A549 (cell line): ENCODE measurements at regions not wholly inside any gene's neighbourhood (a gene's known extent, or its start where the extent isn't known, plus 50 kb on each side); places are given as distances from the start of the nearest gene placed in this dataset.

Source experiments
- ATAC-seq, 2 experiments: fragments of 200-7000 bp in 1 of 2; fragments of >200 bp in 1 of 2; cut with Nextera tagmentation in 1 of 2; cut with Tn5 transposase in 1 of 2; 3 replicates each; pipeline versions ENCODE4 v1.8.0 to v1.9.1; 2018 to 2020; ENCODE audit warnings: mild to moderate bottlenecking in 1 of 2, moderate library complexity in 1 of 2
- CTCF ChIA-PET: fragments of 300-600 bp; sonication (Branson Sonifier 250); formaldehyde crosslinking; extraction: SDS; loops from one replicate; lab custom pipeline; 2021; ENCODE audit warnings: antibody characterized with exemption, inconsistent platforms; lab: Yijun Ruan, JAX
- POLR2A ChIA-PET: fragments of 350-600 bp; formaldehyde crosslinking; extraction: SDS; loops from one replicate; lab custom pipeline; 2021; ENCODE audit warnings: antibody characterized with exemption, inconsistent platforms; lab: Yijun Ruan, JAX
- DNase-seq, 2 experiments: peaks; one replicate each; pipeline versions ENCODE4 v3.0.0 to v3.0.0-alpha.2; 2011 to 2016; ENCODE audit warnings: low read depth in 1 of 2, low spot score in 1 of 2
- FAIRE-seq: peaks from 2 replicates; lab custom pipeline; 2011; peaks lifted over from hg19 to GRCh38; lab: Jason Lieb, UNC
- H3K27ac ChIP-seq, 2 experiments: fragments of >200 bp; sonication (Bioruptor Twin); formaldehyde crosslinking; 3 replicates each; pipeline ENCODE4 v1.5.1; 2016 to 2017
- H3K4me1 ChIP-seq: fragments of >200 bp; sonication (Bioruptor Twin); formaldehyde crosslinking; 3 replicates; pipeline ENCODE4 v1.6.1; 2016
- H3K4me2 ChIP-seq: fragments of >200 bp; sonication (Bioruptor Twin); formaldehyde crosslinking; 3 replicates; pipeline ENCODE4 v1.6.1; 2016
- H3K4me3 ChIP-seq: fragments of >200 bp; sonication (Bioruptor Twin); formaldehyde crosslinking; 3 replicates; pipeline ENCODE4 v1.5.1; 2016
- H3K9me3 ChIP-seq: fragments of >200 bp; sonication (Bioruptor Twin); formaldehyde crosslinking; 3 replicates; pipeline ENCODE4 v1.6.1; 2016
- CBX2 ChIP-seq: fragments of 200-600 bp; sonication (generic); IDR thresholded peaks from 2 replicates; pipeline ENCODE4 v1.6.1; 2016; ENCODE audit warnings: low read depth, mild to moderate bottlenecking, borderline replicate concordance
- CBX8 ChIP-seq: fragments of 200-600 bp; sonication (generic); IDR thresholded peaks from 2 replicates; pipeline ENCODE4 v1.6.1; 2016
- CEBPB ChIP-seq, 2 experiments: fragments of >200 bp in 1 of 2; sonication (Bioruptor Twin) in 1 of 2; formaldehyde crosslinking in 1 of 2; IDR thresholded peaks; 2 replicates each; pipeline ENCODE4 v1.6.1; 2012 to 2016
- CHD2 ChIP-seq: fragments of 150-350 bp; IDR thresholded peaks from 2 replicates; pipeline ENCODE4 v1.6.1; 2014; ENCODE audit warnings: low read length; ENCODE audit not compliant: partially characterized antibody
- EHF ChIP-seq: fragments of 250-450 bp; sonication (Bioruptor Pico); IDR thresholded peaks from 2 replicates; pipeline ENCODE4 v1.5.0; 2020; ENCODE audit warnings: mild to moderate bottlenecking
- ESRRA ChIP-seq: fragments of 150-350 bp; IDR thresholded peaks from 2 replicates; pipeline ENCODE4 v1.6.1; 2014; ENCODE audit warnings: mild to moderate bottlenecking, low read length, borderline replicate concordance
- KDM1A ChIP-seq: fragments of 200-600 bp; sonication (generic); IDR thresholded peaks from 2 replicates; pipeline ENCODE4 v1.6.1; 2016; ENCODE audit warnings: low read depth, mild to moderate bottlenecking
- NFE2L2 ChIP-seq: fragments of 150-350 bp; conservative IDR thresholded peaks from 2 replicates; pipeline ENCODE4 v1.6.1; 2014; ENCODE audit warnings: low read length
- NPAS2 ChIP-seq: fragments of 250-450 bp; sonication (Bioruptor Pico); IDR thresholded peaks from 2 replicates; pipeline ENCODE4 v1.8.0; 2022; ENCODE audit warnings: mild to moderate bottlenecking, moderate library complexity, borderline replicate concordance
- PHF8 ChIP-seq: fragments of 200-600 bp; sonication (generic); IDR thresholded peaks from 2 replicates; pipeline ENCODE4 v1.6.1; 2016; ENCODE audit warnings: low read depth, mild to moderate bottlenecking, antibody characterized with exemption, moderate library complexity, borderline replicate concordance
- POLR2A ChIP-seq: IDR thresholded peaks from 2 replicates; pipeline ENCODE4 v1.6.1; 2012; ENCODE audit warnings: mild to moderate bottlenecking, low read length
- RAD21 ChIP-seq, 2 experiments: fragments of >200 bp in 1 of 2; sonication (Bioruptor Twin) in 1 of 2; formaldehyde crosslinking in 1 of 2; IDR thresholded peaks in 1 of 2; conservative IDR thresholded peaks in 1 of 2; 2 replicates in 1 of 2; 3 replicates in 1 of 2; pipeline ENCODE4 v1.6.1; 2012 to 2018; ENCODE audit warnings: inconsistent platforms in 1 of 2
- RARB ChIP-seq: fragments of 250-450 bp; sonication (Bioruptor Pico); IDR thresholded peaks from 2 replicates; pipeline ENCODE4 v1.8.0; 2021; ENCODE audit warnings: mild to moderate bottlenecking, moderate library complexity
- TFCP2L1 ChIP-seq: fragments of 250-450 bp; sonication (Bioruptor Pico); IDR thresholded peaks from 2 replicates; pipeline ENCODE4 v1.5.0; 2021; ENCODE audit warnings: mild to moderate bottlenecking
- ZFP36 ChIP-seq: fragments of 450-650 bp; IDR thresholded peaks from 2 replicates; pipeline ENCODE4 v1.6.1; 2014; ENCODE audit warnings: borderline replicate concordance; ENCODE audit not compliant: partially characterized antibody
- WGBS: methylation state at CpG from one replicate; pipeline ENCODE4 v1.1.6; 2017; ENCODE audit errors: missing lambda C conversion rate; 5-methylcytosine and 5-hydroxymethylcytosine counted together
- TF ChIP-seq, protein P1 (sequence below): fragments of >200 bp; sonication (Bioruptor Twin); formaldehyde crosslinking; IDR thresholded peaks from 3 replicates; pipeline ENCODE4 v1.6.1; 2016
- TF ChIP-seq, protein P2 (sequence below): fragments of 250-450 bp; sonication (Bioruptor Pico); IDR thresholded peaks from 2 replicates; pipeline ENCODE4 v1.5.0; 2020; ENCODE audit warnings: low read depth, mild to moderate bottlenecking, moderate library complexity
- TF ChIP-seq, protein P3 (sequence below): fragments of >200 bp; sonication (Bioruptor Twin); formaldehyde crosslinking; IDR thresholded peaks from 2 replicates; pipeline ENCODE4 v1.6.1; 2016
- TF ChIP-seq, protein P4 (sequence below): IDR thresholded peaks from 2 replicates; pipeline ENCODE4 v1.6.1; 2012
- TF ChIP-seq, protein P5 (sequence below): fragments of 200-600 bp; sonication (generic); IDR thresholded peaks from 2 replicates; pipeline ENCODE4 v1.6.1; 2016; ENCODE audit warnings: antibody characterized with exemption, mild to moderate bottlenecking, moderate library complexity
- TF ChIP-seq, protein P6 (sequence below): fragments of 250-450 bp; sonication (Bioruptor Pico); IDR thresholded peaks from 2 replicates; pipeline ENCODE4 v1.5.0; 2021; ENCODE audit warnings: mild to moderate bottlenecking, moderate library complexity, borderline replicate concordance

DNA sequence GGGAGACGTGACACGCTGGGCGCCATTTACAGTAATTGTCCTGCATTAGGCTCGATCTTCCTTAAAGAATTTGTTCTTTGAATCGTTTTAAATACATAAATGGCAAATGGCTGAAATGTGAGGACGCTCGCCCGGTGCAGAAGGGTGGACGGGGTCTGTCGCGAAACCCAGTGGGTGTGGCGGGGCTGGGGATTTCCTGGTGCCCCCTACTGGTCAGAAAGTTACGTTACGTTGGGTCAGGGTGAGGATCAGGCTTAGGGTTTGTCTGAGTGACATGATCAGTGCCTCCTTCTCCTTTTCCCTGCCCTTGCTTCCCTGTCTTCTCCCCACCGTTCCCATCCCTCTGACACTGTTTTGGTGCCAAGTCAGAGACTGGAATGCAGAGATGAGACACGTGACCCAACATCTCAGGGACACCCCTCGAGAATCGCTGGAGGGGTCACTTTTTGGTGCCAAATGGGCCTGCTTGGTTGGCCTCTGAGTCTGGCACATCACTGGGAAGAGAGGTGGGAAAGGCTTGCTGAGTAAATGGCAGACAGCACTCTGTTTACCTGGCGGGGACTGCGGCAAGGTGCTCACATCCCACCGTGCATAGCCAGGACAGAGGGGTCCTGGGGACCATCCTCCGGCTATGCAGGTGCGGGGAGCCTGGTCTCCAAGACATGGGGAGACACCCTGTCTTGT lies 1107.6 kb downstream of the BRD1 start (continued):
- TF ChIP-seq, protein P1, sequence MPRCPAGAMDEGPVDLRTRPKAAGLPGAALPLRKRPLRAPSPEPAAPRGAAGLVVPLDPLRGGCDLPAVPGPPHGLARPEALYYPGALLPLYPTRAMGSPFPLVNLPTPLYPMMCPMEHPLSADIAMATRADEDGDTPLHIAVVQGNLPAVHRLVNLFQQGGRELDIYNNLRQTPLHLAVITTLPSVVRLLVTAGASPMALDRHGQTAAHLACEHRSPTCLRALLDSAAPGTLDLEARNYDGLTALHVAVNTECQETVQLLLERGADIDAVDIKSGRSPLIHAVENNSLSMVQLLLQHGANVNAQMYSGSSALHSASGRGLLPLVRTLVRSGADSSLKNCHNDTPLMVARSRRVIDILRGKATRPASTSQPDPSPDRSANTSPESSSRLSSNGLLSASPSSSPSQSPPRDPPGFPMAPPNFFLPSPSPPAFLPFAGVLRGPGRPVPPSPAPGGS: no peak

DNA sequence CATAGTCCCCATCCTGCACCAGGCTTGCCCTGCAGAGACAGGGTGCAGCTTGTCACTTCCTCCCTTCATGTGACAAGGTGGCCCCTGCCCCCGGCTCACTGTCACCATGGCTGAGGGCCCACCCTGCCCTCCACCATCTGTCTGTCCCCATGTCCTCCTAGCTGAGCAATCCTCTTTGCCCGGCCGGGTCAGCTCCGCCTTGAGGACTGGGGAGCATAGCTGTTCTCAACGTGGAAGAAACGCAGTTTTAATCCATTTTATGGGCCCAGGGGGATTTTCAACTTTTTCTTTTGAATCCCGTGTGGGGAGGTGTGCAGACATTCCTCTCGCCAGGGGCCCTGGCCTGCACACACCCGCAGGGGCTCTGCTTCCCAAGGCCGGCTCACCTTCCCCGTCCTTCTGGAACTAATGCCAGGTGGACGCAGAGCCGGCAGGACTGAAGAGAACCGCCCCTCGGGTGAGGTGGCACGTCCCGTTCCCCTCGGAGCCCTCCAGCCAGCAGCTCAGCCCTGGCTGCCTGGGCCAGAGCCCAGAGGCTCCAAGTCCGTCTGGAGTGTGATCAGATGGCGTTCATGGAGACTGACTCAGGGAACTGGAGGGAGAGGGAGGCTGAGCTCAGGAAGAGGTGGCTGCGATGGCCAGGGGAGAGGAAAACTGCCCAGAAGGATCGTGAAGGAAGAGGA lies 1108.7 kb downstream of the BRD1 start:
- no peaks in the 10 kb centered on the region for H3K4me1 ChIP-seq
- ATAC-seq (no peak), FAIRE-seq (no peak), DNase-seq (no peak)
- H3K4me2 ChIP-seq: no peak overlapping the region
- no peaks in the 10 kb centered on the region for H3K9me3 ChIP-seq
- TF ChIP-seq, protein P2, sequence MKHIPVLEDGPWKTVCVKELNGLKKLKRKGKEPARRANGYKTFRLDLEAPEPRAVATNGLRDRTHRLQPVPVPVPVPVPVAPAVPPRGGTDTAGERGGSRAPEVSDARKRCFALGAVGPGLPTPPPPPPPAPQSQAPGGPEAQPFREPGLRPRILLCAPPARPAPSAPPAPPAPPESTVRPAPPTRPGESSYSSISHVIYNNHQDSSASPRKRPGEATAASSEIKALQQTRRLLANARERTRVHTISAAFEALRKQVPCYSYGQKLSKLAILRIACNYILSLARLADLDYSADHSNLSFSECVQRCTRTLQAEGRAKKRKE (CRISPR knock-in tag): no peak
- TF ChIP-seq TFCP2L1 (no peak), NFE2L2 (no peak), CHD2 (no peak), ESRRA (no peak), PHF8 (no peak), EHF (CRISPR knock-in tag) (no peak), CEBPB (IDR thresholded peaks at IDR 0.05) (no peak), RAD21 (conservative IDR thresholded peaks at IDR 0.05 in 1 of 2, IDR thresholded peaks at IDR 0.05 in 1 of 2) (no peak), ZFP36 (no peak), CBX8 (no peak), POLR2A (no peak), NPAS2 (CRISPR knock-in tag) (no peak), RARB (CRISPR knock-in tag) (no peak), CBX2 (no peak), KDM1A (no peak)
- TF ChIP-seq, protein P3, sequence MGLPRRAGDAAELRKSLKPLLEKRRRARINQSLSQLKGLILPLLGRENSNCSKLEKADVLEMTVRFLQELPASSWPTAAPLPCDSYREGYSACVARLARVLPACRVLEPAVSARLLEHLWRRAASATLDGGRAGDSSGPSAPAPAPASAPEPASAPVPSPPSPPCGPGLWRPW: no peak
- TF ChIP-seq, protein P4, sequence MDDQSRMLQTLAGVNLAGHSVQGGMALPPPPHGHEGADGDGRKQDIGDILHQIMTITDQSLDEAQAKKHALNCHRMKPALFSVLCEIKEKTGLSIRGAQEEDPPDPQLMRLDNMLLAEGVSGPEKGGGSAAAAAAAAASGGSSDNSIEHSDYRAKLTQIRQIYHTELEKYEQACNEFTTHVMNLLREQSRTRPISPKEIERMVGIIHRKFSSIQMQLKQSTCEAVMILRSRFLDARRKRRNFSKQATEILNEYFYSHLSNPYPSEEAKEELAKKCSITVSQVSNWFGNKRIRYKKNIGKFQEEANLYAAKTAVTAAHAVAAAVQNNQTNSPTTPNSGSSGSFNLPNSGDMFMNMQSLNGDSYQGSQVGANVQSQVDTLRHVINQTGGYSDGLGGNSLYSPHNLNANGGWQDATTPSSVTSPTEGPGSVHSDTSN: no peak
- TF ChIP-seq, protein P5, sequence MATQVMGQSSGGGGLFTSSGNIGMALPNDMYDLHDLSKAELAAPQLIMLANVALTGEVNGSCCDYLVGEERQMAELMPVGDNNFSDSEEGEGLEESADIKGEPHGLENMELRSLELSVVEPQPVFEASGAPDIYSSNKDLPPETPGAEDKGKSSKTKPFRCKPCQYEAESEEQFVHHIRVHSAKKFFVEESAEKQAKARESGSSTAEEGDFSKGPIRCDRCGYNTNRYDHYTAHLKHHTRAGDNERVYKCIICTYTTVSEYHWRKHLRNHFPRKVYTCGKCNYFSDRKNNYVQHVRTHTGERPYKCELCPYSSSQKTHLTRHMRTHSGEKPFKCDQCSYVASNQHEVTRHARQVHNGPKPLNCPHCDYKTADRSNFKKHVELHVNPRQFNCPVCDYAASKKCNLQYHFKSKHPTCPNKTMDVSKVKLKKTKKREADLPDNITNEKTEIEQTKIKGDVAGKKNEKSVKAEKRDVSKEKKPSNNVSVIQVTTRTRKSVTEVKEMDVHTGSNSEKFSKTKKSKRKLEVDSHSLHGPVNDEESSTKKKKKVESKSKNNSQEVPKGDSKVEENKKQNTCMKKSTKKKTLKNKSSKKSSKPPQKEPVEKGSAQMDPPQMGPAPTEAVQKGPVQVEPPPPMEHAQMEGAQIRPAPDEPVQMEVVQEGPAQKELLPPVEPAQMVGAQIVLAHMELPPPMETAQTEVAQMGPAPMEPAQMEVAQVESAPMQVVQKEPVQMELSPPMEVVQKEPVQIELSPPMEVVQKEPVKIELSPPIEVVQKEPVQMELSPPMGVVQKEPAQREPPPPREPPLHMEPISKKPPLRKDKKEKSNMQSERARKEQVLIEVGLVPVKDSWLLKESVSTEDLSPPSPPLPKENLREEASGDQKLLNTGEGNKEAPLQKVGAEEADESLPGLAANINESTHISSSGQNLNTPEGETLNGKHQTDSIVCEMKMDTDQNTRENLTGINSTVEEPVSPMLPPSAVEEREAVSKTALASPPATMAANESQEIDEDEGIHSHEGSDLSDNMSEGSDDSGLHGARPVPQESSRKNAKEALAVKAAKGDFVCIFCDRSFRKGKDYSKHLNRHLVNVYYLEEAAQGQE: no peak
- TF ChIP-seq, protein P6, sequence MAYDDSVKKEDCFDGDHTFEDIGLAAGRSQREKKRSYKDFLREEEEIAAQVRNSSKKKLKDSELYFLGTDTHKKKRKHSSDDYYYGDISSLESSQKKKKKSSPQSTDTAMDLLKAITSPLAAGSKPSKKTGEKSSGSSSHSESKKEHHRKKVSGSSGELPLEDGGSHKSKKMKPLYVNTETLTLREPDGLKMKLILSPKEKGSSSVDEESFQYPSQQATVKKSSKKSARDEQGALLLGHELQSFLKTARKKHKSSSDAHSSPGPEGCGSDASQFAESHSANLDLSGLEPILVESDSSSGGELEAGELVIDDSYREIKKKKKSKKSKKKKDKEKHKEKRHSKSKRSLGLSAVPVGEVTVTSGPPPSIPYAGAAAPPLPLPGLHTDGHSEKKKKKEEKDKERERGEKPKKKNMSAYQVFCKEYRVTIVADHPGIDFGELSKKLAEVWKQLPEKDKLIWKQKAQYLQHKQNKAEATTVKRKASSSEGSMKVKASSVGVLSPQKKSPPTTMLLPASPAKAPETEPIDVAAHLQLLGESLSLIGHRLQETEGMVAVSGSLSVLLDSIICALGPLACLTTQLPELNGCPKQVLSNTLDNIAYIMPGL (CRISPR knock-in tag): no peak
- TF ChIP-seq, all 56 proteins: peak for 0
- Histone ChIP-seq H3K4me3 (no peak overlapping the region), H3K27ac (no peak overlapping the region)
- POLR2A ChIA-PET: no interaction called here
- CTCF ChIA-PET: no interaction called here
- WGBS: 68% methylated on average over 11 of the region's 22 CpGs
